Spleen (tissue), 11 donors: ENCODE measurements at regions not wholly inside any gene's neighbourhood (a gene's known extent, or its start where the extent isn't known, plus 50 kb on each side); places are given as distances from the start of the nearest gene placed in this dataset.

ENCODE experiments used
- DNase-seq: peaks from one replicate; pipeline ENCODE4 v3.0.0-alpha.2; 2020
- H3K27ac ChIP-seq, 8 donors: fragments of 200-600 bp; sonication (generic) in 7 of 8; 1 replicate in 4 of 8; 2 replicates in 4 of 8; pipeline versions ENCODE4 v1.5.0 to v1.8.0; 2016 to 2021; ENCODE audit warnings: inconsistent platforms in 4 of 8, mild to moderate bottlenecking in 4 of 8, moderate library complexity in 1 of 8
- H3K27me3 ChIP-seq, 7 donors: fragments of 200-600 bp; sonication (generic) in 6 of 7; replicated peaks in 1 of 7; 1 replicate in 4 of 7; 2 replicates in 3 of 7; pipeline versions ENCODE4 v1.5.0 to v1.8.0; 2016 to 2021; ENCODE audit warnings: inconsistent platforms in 3 of 7, mild to moderate bottlenecking in 1 of 7
- H3K36me3 ChIP-seq, 6 donors: fragments of 200-600 bp; sonication (generic) in 5 of 6; 1 replicate in 4 of 6; 2 replicates in 2 of 6; pipeline versions ENCODE4 v1.5.0 to v1.8.0; 2016 to 2021; ENCODE audit warnings: inconsistent platforms in 2 of 6
- H3K4me1 ChIP-seq, 6 donors: fragments of 200-600 bp; sonication (generic) in 5 of 6; 1 replicate in 3 of 6; 2 replicates in 3 of 6; pipeline versions ENCODE4 v1.5.0 to v1.8.0; 2016 to 2021; ENCODE audit warnings: inconsistent platforms in 3 of 6
- H3K4me3 ChIP-seq, 8 donors: fragments of 200-600 bp; sonication (generic) in 7 of 8; 1 replicate in 4 of 8; 2 replicates in 4 of 8; pipeline versions ENCODE4 v1.5.0 to v1.8.0; 2016 to 2021; ENCODE audit warnings: inconsistent platforms in 4 of 8, mild to moderate bottlenecking in 4 of 8, moderate library complexity in 2 of 8
- H3K9me3 ChIP-seq, 8 donors: fragments of 200-600 bp; sonication (generic) in 7 of 8; 1 replicate in 4 of 8; 2 replicates in 4 of 8; pipeline versions ENCODE4 v1.5.0 to v1.8.0; 2016 to 2021; ENCODE audit warnings: inconsistent platforms in 4 of 8
- CTCF ChIP-seq, 11 experiments: fragments of 200-600 bp in 7 of 11; fragments of 450-650 bp in 4 of 11; sonication (generic) in 4 of 11; IDR thresholded peaks in 8 of 11; conservative IDR thresholded peaks in 3 of 11; 1 replicate in 7 of 11; 2 replicates in 4 of 11; pipeline versions ENCODE4 v1.4.0 to v1.8.0; 2016 to 2021; ENCODE audit warnings: antibody characterized with exemption in 11 of 11, inconsistent platforms in 4 of 11, mild to moderate bottlenecking in 1 of 11
- POLR2A ChIP-seq, 3 donors: fragments of 450-650 bp; IDR thresholded peaks; one replicate each; pipeline ENCODE4 v1.5.1; 2017; ENCODE audit warnings: antibody characterized with exemption in 3 of 3, mild to moderate bottlenecking in 1 of 3
- POLR2AphosphoS5 ChIP-seq, 3 donors: sonication (generic); formaldehyde crosslinking; IDR thresholded peaks; one replicate each; pipeline ENCODE4 v1.5.1; 2017; ENCODE audit warnings: antibody characterized with exemption in 3 of 3
- whole genome bisulfite sequencing, 5 donors: extraction: QIAGEN DNeasy Blood & Tissue Kit in 3 of 5; methylation state at CpG; one replicate each; pipeline versions ENCODE4 v1.1.5 to v1.1.7; 2013 to 2018; 5-methylcytosine and 5-hydroxymethylcytosine counted together
- intact Hi-C: fragments of 100-400 bp; cut with DNase I; formaldehyde crosslinking; loops from one replicate; pipeline ENCODE4 v1.15.0; 2023; ENCODE audit warnings: low total_unique reads
- donor health status: healthy with polysubstance abuse.
- donor health status: DM: no; HTN: no; CAD: no; lungs with moderate emphysema.
- donor health status: DM: no; HTN: no; CAD: no.
- donor health status: Bipolar disorder and iron deficiency.
- donor health status: healthy.
- donor health status: DM: no; HTN: no; CAD: no.
- donor health status: DM: yes; HTN: yes; CAD: no.

GRCh38 chr6:169045486-169045885 is 208.2 kb downstream of the THBS2 start:
- 62 to 90% (median 75%) methylated on average over 5 of the region's 5 CpGs for WGBS, 5 donors
- intact Hi-C loops = no loop called here
- no peak overlapping the region for H3K27ac ChIP-seq
- no peak overlapping the region for H3K4me3 ChIP-seq
- no peak for DNase-seq
- no peaks in the 10 kb centered on the region for H3K27me3 ChIP-seq
- no peaks in the 10 kb centered on the region for H3K9me3 ChIP-seq
- no peaks in the 10 kb centered on the region for H3K36me3 ChIP-seq
- no peak for TF ChIP-seq POLR2A (IDR thresholded peaks at IDR 0.05)
- no peak for TF ChIP-seq CTCF (IDR thresholded peaks at IDR 0.05 in 8 of 11, conservative IDR thresholded peaks at IDR 0.05 in 3 of 11)
- no peak for TF ChIP-seq POLR2AphosphoS5 (IDR thresholded peaks at IDR 0.05)
- no peaks in the 10 kb centered on the region for H3K4me1 ChIP-seq

GRCh38 chr6:169044381-169045230 is 209.0 kb downstream of the THBS2 start:
- Histone ChIP-seq H3K9me3 (no peaks in the 10 kb centered on the region), H3K27ac (no peak overlapping the region), H3K36me3 (no peaks in the 10 kb centered on the region), H3K4me3 (no peak overlapping the region), H3K4me1 (no peaks in the 10 kb centered on the region), H3K27me3 (no peaks in the 10 kb centered on the region)
- no peak for DNase-seq
- intact Hi-C loops = no loop called here
- TF ChIP-seq POLR2A (IDR thresholded peaks at IDR 0.05) (no peak), CTCF (IDR thresholded peaks at IDR 0.05 in 8 of 11, conservative IDR thresholded peaks at IDR 0.05 in 3 of 11) (no peak), POLR2AphosphoS5 (IDR thresholded peaks at IDR 0.05) (no peak)
- 72 to 84% (median 82%) methylated on average over 14 of the region's 14 CpGs for WGBS, 5 donors

DNA sequence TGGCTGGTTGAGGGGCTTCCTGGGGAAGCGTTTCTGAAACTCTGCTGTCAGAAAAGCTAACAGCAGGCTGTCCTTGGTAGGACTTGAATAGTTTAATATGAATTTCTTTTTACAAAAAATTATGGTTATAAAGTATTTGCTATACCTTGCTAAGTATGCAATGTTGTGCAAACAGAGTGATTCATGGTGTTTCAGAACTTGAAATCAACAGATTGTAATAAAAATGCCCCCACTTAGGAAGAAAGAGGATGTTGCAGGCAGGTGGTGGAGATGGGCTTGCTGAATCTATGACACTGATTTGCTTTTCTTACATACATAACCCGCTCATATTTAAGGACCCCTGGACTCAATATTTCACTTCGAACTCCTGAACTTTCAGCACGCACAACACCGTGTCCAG is 211.6 kb downstream of the THBS2 start:
- Histone ChIP-seq H3K4me3 (no peak overlapping the region), H3K9me3 (peaks cover 0 to 19% (median 14%) of the 10 kb centered on the region in 8 donors), H3K36me3 (no peaks in the 10 kb centered on the region), H3K27me3 (no peaks in the 10 kb centered on the region), H3K4me1 (no peaks in the 10 kb centered on the region), H3K27ac (no peak overlapping the region)
- intact Hi-C loops = no loop called here
- no peak for TF ChIP-seq POLR2A (IDR thresholded peaks at IDR 0.05)
- no peak for TF ChIP-seq POLR2AphosphoS5 (IDR thresholded peaks at IDR 0.05)
- no peak for TF ChIP-seq CTCF (IDR thresholded peaks at IDR 0.05 in 8 of 11, conservative IDR thresholded peaks at IDR 0.05 in 3 of 11)
- DNase-seq = no peak
- WGBS, 5 donors = 72 to 83% (median 80%) methylated on average over 5 of the region's 5 CpGs

- Histone ChIP-seq H3K4me3 (no peak overlapping the region), H3K9me3 (peaks cover 0 to 19% (median 14%) of the 10 kb centered on the region in 8 donors), H3K4me1 (no peaks in the 10 kb centered on the region), H3K27me3 (no peaks in the 10 kb centered on the region), H3K27ac (no peak overlapping the region), H3K36me3 (no peaks in the 10 kb centered on the region)
- intact Hi-C loops = no loop called here
- TF ChIP-seq POLR2A (IDR thresholded peaks at IDR 0.05) = no peak
- no peak for TF ChIP-seq CTCF (IDR thresholded peaks at IDR 0.05 in 8 of 11, conservative IDR thresholded peaks at IDR 0.05 in 3 of 11)
- TF ChIP-seq POLR2AphosphoS5 (IDR thresholded peaks at IDR 0.05) = no peak
- DNase-seq = no peak
- 73 to 90% (median 80%) methylated on average over 7 to 9 of the region's 9 CpGs for WGBS, 5 donors
Measured at GRCh38 chr6:169041078-169041477, 212.6 kb downstream of the THBS2 start.
